Heart right ventricle (tissue), 16 donors: ENCODE measurements at regions not wholly inside any gene's neighbourhood (a gene's known extent, or its start where the extent isn't known, plus 50 kb on each side); places are given as distances from the start of the nearest gene placed in this dataset.

Experiments used
- ATAC-seq, 8 donors: fragments of 200-7000 bp; cut with Tn5 transposase; one replicate each; pipeline ENCODE4 v1.9.1; 2020; ENCODE audit warnings: mild to moderate bottlenecking in 8 of 8, moderate library complexity in 8 of 8, moderate number of reproducible peaks in 1 of 8
- DNase-seq, 2 donors: peaks; one replicate each; pipeline ENCODE4 v3.0.0-alpha.2; 2020
- H3K27ac ChIP-seq, 10 donors: fragments of 200-600 bp; sonication (generic) in 2 of 10; one replicate each; pipeline versions ENCODE4 v1.5.0 to v1.8.0; 2020 to 2022; ENCODE audit warnings: mild to moderate bottlenecking in 3 of 10
- H3K27me3 ChIP-seq, 7 donors: fragments of 200-600 bp; one replicate each; pipeline ENCODE4 v1.8.0; 2021 to 2022; ENCODE audit warnings: mild to moderate bottlenecking in 2 of 7
- H3K36me3 ChIP-seq, 9 donors: fragments of 200-600 bp; sonication (generic) in 1 of 9; one replicate each; pipeline versions ENCODE4 v1.5.0 to v1.8.0; 2020 to 2022; ENCODE audit warnings: mild to moderate bottlenecking in 2 of 9
- H3K4me1 ChIP-seq, 9 donors: fragments of 200-600 bp; sonication (generic) in 1 of 9; one replicate each; pipeline versions ENCODE4 v1.5.0 to v1.8.0; 2020 to 2022; ENCODE audit warnings: mild to moderate bottlenecking in 4 of 9
- H3K4me3 ChIP-seq, 10 donors: fragments of 200-600 bp; sonication (generic) in 2 of 10; one replicate each; pipeline versions ENCODE4 v1.5.0 to v1.8.0; 2020 to 2022; ENCODE audit warnings: mild to moderate bottlenecking in 7 of 10, moderate library complexity in 2 of 10
- H3K9me3 ChIP-seq, 11 donors: fragments of 200-600 bp in 10 of 11; sonication (generic) in 2 of 11; one replicate each; pipeline versions ENCODE4 v1.5.0 to v1.8.0; 2013 to 2022; ENCODE audit warnings: mild to moderate bottlenecking in 2 of 11, control low read depth in 1 of 11, moderate library complexity in 1 of 11
- CTCF ChIP-seq, 9 donors: fragments of 200-600 bp; sonication (generic) in 2 of 9; IDR thresholded peaks; one replicate each; pipeline versions ENCODE4 v1.5.0 to v1.8.0; 2021 to 2022; ENCODE audit warnings: antibody characterized with exemption in 9 of 9, mild to moderate bottlenecking in 5 of 9, moderate library complexity in 1 of 9
- WGBS, 2 donors: extraction: QIAGEN DNeasy Blood & Tissue Kit; methylation state at CpG; one replicate each; pipeline ENCODE4 v1.1.7; 2013; ENCODE audit warnings: inconsistent platforms in 1 of 2; 5-methylcytosine and 5-hydroxymethylcytosine counted together
- intact Hi-C, 10 donors: fragments of 100-400 bp; cut with DNase I; formaldehyde crosslinking; loops; one replicate each; pipeline versions ENCODE4 v1.11.1 to v1.14.2; 2022
- donor health status: Arrhythmogenic right ventricular cardiomyopathy.
- donor health status: ischemic (EF 13 %, LVEDD 7.1; RV severe dilation, severe dysfunction).
- donor health status: healthy with polysubstance abuse.
- donor health status: DM: no; HTN: yes; CAD: no.
- donor health status: DM: no; HTN: no; CAD: no.
- donor health status: ischemic (EF 25% LVEDD 6.9; RV normal size, moderate dysfunction).
- donor health status: ischemic (EF 25% LVEDD 5.7; RV mildly dilated, moderate dysfunction).
- donor health status: healthy.
- donor health status: DM: yes; HTN: yes; CAD: no.
- donor health status: Ischemic cardiomyopathy.
- donor health status: ischemic (EF 35%, LVEDD 5.7; RV mildly dilated, moderate dysfunction).
- donor health status: nonischemic (EF 11% LVEDD 7.7; RV severe dilation, severe dysfunction).
- donor health status: DM: yes; HTN: yes; CAD: no.
- donor health status: PGD.
- donor health status: ischemic (EF 29% LVEDD 5.4; RV normal size, mild dysfunction).
- donor health status: nonischemic (EF 23%, LVEDD 6.1; RV moderate dilation, normal function).

DNA sequence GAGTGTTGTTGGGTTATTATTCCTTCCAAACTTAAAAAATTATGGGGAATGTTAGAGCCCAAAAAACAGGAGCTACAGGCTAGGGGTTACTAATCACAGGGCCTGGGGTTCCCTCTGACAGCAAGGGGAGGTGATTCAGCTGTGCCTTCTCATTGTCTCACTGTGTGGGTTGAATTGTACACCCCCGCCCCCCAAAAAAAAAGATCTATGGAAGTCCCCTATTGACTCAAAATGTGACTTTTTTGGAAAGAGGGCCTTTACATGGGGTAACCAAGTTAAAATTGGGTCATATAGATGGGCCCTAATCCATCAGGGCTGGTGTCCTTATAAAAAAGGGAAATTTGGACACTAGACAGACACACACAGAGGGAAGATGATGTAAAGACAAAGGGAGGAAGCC is 190.2 kb downstream of the SOX9 start:
- no peak for TF ChIP-seq CTCF (IDR thresholded peaks at IDR 0.05)
- DNase-seq (no peak), ATAC-seq (no peak)
- no peaks in the 10 kb centered on the region for H3K9me3 ChIP-seq
- 91 to 93% methylated on average over 1 of the region's 1 CpG for WGBS, 2 donors
- H3K4me1 ChIP-seq: no peaks in the 10 kb centered on the region
- intact Hi-C loops: no loop called here
- H3K27me3 ChIP-seq: peaks cover 0 to 38% (median 12%) of the 10 kb centered on the region in 7 donors
- H3K27ac ChIP-seq: no peak overlapping the region
- no peaks in the 10 kb centered on the region for H3K36me3 ChIP-seq
- no peak overlapping the region for H3K4me3 ChIP-seq

DNA sequence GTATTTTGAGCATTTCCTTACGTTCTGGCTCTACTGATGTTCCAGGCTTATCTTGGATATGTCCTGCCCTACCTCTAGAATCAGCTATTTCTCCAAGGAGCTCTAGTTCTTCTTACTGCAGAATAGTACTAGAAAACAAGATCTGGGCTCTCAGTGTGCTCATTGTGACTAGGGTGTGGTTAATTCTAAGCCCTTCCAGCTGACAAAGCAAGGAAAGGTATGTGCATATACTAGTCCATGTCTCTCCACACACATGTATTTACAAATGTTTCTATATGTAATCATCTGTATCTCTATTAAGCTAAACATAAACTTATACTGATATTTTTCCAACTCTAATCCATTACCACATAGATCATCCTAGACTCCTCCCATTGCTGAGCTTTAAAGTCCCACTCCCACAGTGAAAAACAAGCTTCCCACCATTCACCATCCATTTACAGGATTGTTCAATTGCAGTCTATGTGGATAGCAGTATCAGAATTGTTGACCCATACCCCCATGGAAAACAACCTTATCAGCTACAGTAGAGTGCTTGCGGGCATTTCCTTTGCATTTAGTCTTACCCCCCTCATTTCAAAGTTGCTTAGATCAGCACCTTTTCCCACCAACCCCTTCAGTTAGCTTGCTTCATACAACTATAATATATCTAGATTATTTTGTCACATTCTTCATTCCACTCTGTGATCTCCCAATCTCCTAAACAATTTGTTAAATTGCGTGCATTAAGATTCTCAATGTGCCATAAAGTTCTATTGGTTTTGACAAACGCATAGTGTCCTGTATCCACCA is 194.5 kb downstream of the SOX9 start:
- Histone ChIP-seq H3K4me1 (no peaks in the 10 kb centered on the region), H3K27ac (no peak overlapping the region), H3K4me3 (no peak overlapping the region), H3K36me3 (no peaks in the 10 kb centered on the region), H3K27me3 (peaks cover 0 to 24% (median 18%) of the 10 kb centered on the region in 7 donors), H3K9me3 (no peaks in the 10 kb centered on the region)
- DNase-seq (no peak), ATAC-seq (no peak)
- 90 to 91% methylated on average over 4 of the region's 4 CpGs for WGBS, 2 donors
- intact Hi-C loops: no loop called here
- no peak for TF ChIP-seq CTCF (IDR thresholded peaks at IDR 0.05)

- intact Hi-C loops: no loop called here
- no peak for ATAC-seq
Measured at GRCh38 chr17:72318131-72318530, 197.3 kb downstream of the SOX9 start.

DNA sequence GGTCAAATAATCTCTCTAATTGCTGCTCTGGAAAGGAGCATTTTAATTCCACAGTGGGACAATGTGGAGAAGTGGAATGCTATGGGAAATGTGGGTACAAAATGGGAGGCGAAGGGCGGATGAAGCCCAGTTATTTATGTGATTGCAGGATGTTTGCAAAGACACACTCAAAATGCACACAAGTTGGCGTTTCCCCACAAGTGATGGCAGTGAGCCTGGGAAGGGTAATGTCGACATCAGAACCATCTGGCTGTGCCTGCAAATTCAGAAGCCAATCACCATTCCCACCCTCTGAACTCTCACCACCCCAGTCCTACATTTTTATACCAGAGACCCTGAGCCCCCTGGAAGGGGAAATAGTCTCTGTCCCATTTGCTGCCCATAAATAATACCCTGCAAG is 201.1 kb downstream of the SOX9 start:
- Histone ChIP-seq H3K27me3 (peaks cover 0 to 31% (median 13%) of the 10 kb centered on the region in 7 donors), H3K4me3 (no peak overlapping the region), H3K27ac (no peak overlapping the region), H3K4me1 (no peaks in the 10 kb centered on the region), H3K9me3 (peaks cover 0 to 5% (median 0%) of the 10 kb centered on the region in 11 donors), H3K36me3 (no peaks in the 10 kb centered on the region)
- ATAC-seq (no peak), DNase-seq (no peak)
- WGBS, 2 donors: 88 to 90% methylated on average over 4 of the region's 4 CpGs
- TF ChIP-seq CTCF (IDR thresholded peaks at IDR 0.05): no peak
- intact Hi-C loops: no loop called here

More at GRCh38 chr17:72318131-72318530, 197.3 kb downstream of the SOX9 start:
- H3K27me3 ChIP-seq: peaks cover 0 to 34% (median 20%) of the 10 kb centered on the region in 7 donors
- DNase-seq: no peak
- H3K4me3 ChIP-seq: no peak overlapping the region
- H3K9me3 ChIP-seq: no peaks in the 10 kb centered on the region
- 65 to 71% methylated on average over 5 of the region's 5 CpGs for WGBS, 2 donors
- H3K36me3 ChIP-seq: no peaks in the 10 kb centered on the region
- H3K27ac ChIP-seq: no peak overlapping the region
- no peaks in the 10 kb centered on the region for H3K4me1 ChIP-seq
- no peak for TF ChIP-seq CTCF (IDR thresholded peaks at IDR 0.05)
